Mucosa of rectum (tissue), 2 donors: ENCODE measurements at regions not wholly inside any gene's neighbourhood (a gene's known extent, or its start where the extent isn't known, plus 50 kb on each side); places are given as distances from the start of the nearest gene placed in this dataset.

Source experiments
- H3K27ac ChIP-seq, 2 donors: one replicate each; pipeline ENCODE4 v1.7.0; 2013; ENCODE audit warnings: inconsistent platforms in 2 of 2, low read depth in 2 of 2, low read length in 2 of 2
- H3K27me3 ChIP-seq, 2 donors: one replicate each; pipeline ENCODE4 v1.7.0; 2013; ENCODE audit warnings: low read length in 2 of 2; ENCODE audit not compliant: control insufficient read depth in 2 of 2, insufficient read depth in 2 of 2
- H3K36me3 ChIP-seq, 2 donors: one replicate each; pipeline ENCODE4 v1.7.0; 2013; ENCODE audit warnings: low read length in 2 of 2; ENCODE audit not compliant: control insufficient read depth in 2 of 2, insufficient read depth in 2 of 2
- H3K4me1 ChIP-seq, 2 donors: one replicate each; pipeline ENCODE4 v1.7.0; 2013; ENCODE audit warnings: low read length in 2 of 2, mild to moderate bottlenecking in 1 of 2; ENCODE audit not compliant: control insufficient read depth in 2 of 2, insufficient read depth in 2 of 2
- H3K4me3 ChIP-seq, 2 donors: one replicate each; pipeline ENCODE4 v1.7.0; 2013; ENCODE audit warnings: low read length in 2 of 2
- H3K9ac ChIP-seq, 2 donors: one replicate each; pipeline ENCODE4 v1.7.0; 2013; ENCODE audit warnings: low read length in 2 of 2, low read depth in 1 of 2, mild to moderate bottlenecking in 1 of 2
- H3K9me3 ChIP-seq, 2 donors: one replicate each; pipeline ENCODE4 v1.7.0; 2013; ENCODE audit warnings: low read length in 2 of 2; ENCODE audit not compliant: control insufficient read depth in 2 of 2
- donor health status: healthy.
- donor health status: Normal muscosa, but diverticular disease.

DNA sequence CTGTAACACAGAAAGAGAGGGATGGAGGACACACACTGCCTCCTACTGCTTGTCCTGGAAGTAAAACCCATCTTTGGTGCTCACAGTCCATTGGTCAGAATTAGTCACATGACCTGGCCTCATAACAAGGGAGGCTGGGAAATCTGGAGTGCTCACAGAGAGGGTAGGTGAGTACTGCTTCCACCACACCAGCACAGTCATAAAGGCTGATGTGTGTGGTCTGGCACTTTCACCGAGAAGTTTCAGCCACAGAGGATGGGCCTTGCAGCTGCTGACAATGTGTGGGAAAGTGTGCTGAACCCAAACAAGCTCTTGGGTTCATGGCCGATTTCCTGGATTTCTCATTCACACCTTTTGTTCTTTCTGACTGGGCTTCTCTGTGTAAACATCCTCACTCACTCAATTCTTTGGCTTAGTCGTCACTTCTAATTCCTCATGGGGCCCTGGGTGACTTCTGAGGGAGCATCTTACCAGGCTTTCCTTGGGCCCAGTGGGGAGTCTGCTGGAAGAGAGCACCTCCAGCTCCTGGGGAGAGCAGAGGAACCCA is 100.7 kb downstream of the ASB7 start:
- Histone ChIP-seq H3K27me3 (no peaks in the 10 kb centered on the region), H3K4me3 (no peak overlapping the region), H3K36me3 (no peaks in the 10 kb centered on the region), H3K9me3 (no peaks in the 10 kb centered on the region), H3K4me1 (no peaks in the 10 kb centered on the region), H3K27ac (no peak overlapping the region), H3K9ac (no peak overlapping the region)

DNA sequence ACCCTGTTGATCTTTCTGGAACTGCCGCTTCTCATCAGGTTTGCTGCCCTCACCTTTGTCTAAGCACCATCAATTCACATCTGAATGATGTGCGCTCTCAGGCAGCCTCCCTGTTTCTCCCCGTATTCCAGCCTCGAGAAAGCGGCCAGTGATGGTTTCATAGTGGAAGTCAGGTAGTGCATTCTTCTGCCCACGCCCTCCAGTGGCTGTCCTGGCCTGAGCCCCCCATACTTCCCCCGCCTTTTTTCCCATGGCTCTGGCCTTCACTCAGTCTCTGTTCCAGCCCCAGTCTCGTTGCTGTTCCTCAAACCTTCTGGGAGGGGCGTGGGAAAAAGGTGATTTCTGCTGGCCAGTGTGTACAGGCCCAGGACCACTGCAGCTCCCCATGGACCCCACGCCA is 101.3 kb downstream of the ASB7 start:
- no peak overlapping the region for H3K4me3 ChIP-seq
- H3K36me3 ChIP-seq = no peaks in the 10 kb centered on the region
- no peaks in the 10 kb centered on the region for H3K27me3 ChIP-seq
- H3K4me1 ChIP-seq = no peaks in the 10 kb centered on the region
- H3K9ac ChIP-seq = no peak overlapping the region
- no peak overlapping the region for H3K27ac ChIP-seq
- H3K9me3 ChIP-seq = no peaks in the 10 kb centered on the region

- H3K9me3 ChIP-seq = no peaks in the 10 kb centered on the region
- H3K27ac ChIP-seq = no peak overlapping the region
- H3K36me3 ChIP-seq = no peaks in the 10 kb centered on the region
- H3K9ac ChIP-seq = no peak overlapping the region
- H3K27me3 ChIP-seq = no peaks in the 10 kb centered on the region
- no peaks in the 10 kb centered on the region for H3K4me1 ChIP-seq
- H3K4me3 ChIP-seq = no peak overlapping the region
Measured at GRCh38 chr15:100704281-100705055, 102.1 kb downstream of the ASB7 start.

DNA sequence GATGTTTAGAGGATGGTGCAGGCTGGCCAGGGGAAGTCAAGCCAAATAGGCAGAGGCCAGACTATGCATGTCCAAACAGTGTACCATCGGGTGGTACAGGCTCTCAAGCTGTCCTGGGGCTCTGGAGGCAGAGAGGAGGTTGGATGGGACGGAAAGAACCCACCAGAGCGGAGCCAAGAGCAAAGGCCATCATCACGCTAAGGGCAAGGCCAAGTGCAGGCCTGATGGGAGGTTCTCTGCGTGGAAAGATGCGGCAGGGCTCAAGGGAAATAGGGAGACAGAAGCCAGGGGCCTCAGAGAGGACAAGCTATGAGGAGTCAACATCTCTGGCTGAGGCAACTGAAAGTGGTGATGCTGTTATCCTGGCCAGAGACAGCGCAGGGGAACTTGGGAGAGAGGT is 102.7 kb downstream of the ASB7 start:
- H3K9ac ChIP-seq = no peak overlapping the region
- no peak overlapping the region for H3K4me3 ChIP-seq
- H3K27me3 ChIP-seq = no peaks in the 10 kb centered on the region
- H3K4me1 ChIP-seq = no peaks in the 10 kb centered on the region
- no peaks in the 10 kb centered on the region for H3K36me3 ChIP-seq
- H3K27ac ChIP-seq = no peak overlapping the region
- H3K9me3 ChIP-seq = no peaks in the 10 kb centered on the region

DNA sequence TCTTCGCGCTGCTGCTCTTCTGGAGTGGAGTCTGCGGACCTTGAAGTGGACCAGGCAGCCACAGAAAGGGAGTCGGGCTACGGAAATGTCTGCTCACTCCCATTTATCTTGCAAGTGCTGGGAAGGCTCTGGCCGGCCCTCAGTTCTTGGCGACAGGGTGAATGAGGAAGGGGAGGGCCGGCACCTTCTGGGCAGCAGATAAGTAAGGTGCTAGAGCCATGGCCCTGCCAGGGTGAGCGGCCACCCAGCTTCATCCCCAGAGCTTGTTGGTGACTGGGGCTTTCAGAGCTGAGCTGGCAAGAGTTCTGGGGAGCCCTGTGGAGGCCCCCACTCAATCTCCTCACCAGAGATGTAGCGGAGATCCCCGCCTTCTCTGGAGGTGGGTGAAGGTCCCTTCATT is 103.5 kb downstream of the ASB7 start:
- Histone ChIP-seq H3K9me3 (no peaks in the 10 kb centered on the region), H3K27me3 (no peaks in the 10 kb centered on the region), H3K4me3 (no peak overlapping the region), H3K4me1 (no peaks in the 10 kb centered on the region), H3K27ac (no peak overlapping the region), H3K9ac (no peak overlapping the region), H3K36me3 (no peaks in the 10 kb centered on the region)

- Histone ChIP-seq H3K36me3 (no peaks in the 10 kb centered on the region), H3K4me3 (no peak overlapping the region), H3K9ac (no peak overlapping the region), H3K4me1 (no peaks in the 10 kb centered on the region), H3K9me3 (no peaks in the 10 kb centered on the region), H3K27me3 (no peaks in the 10 kb centered on the region), H3K27ac (no peak overlapping the region)
Measured at GRCh38 chr15:100707229-100707628, 104.8 kb downstream of the ASB7 start.

DNA sequence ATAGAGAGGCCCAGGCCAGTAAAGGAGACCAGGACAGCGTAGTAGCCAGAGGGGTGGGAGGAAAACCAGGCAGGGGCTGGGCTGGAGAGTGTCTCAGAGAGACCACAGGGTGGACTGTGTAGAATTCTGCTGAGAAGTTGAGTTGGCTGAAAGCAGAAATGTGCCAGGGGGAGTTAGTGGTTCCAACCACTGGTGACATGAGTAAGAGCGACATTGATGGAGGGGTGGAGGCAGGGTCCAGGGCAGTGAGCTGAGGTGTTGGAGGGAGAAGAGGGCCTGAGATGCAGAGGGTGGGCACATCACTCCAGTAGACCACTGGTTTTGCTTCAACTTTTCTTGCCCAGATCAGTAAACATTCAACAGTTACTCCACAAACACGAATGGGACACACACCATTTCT is 106.5 kb downstream of the ASB7 start:
- no peak overlapping the region for H3K27ac ChIP-seq
- no peak overlapping the region for H3K9ac ChIP-seq
- no peaks in the 10 kb centered on the region for H3K36me3 ChIP-seq
- H3K9me3 ChIP-seq = no peaks in the 10 kb centered on the region
- no peak overlapping the region for H3K4me3 ChIP-seq
- H3K4me1 ChIP-seq = no peaks in the 10 kb centered on the region
- H3K27me3 ChIP-seq = no peaks in the 10 kb centered on the region

DNA sequence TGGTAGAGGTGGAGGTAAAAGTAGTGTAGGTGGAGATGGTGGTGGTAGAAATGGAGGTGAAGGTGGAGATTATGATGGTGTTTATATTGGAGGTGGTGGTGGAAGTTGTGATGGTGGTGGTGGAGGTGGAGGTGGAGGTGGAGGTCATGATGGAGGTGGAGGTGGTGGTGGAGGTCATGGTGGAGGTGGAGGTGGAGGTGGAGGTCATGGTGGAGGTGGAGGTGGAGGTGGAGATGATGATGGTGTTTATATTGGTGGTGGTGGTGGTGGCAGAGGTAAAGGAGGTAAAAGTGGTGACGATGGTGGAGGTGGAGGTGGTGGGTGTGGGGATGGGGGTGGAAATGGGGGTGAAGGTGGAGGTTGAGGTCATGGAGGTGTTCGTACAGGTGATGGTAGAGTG is 107.8 kb downstream of the ASB7 start:
- Histone ChIP-seq H3K9me3 (no peaks in the 10 kb centered on the region), H3K4me1 (no peaks in the 10 kb centered on the region)

DNA sequence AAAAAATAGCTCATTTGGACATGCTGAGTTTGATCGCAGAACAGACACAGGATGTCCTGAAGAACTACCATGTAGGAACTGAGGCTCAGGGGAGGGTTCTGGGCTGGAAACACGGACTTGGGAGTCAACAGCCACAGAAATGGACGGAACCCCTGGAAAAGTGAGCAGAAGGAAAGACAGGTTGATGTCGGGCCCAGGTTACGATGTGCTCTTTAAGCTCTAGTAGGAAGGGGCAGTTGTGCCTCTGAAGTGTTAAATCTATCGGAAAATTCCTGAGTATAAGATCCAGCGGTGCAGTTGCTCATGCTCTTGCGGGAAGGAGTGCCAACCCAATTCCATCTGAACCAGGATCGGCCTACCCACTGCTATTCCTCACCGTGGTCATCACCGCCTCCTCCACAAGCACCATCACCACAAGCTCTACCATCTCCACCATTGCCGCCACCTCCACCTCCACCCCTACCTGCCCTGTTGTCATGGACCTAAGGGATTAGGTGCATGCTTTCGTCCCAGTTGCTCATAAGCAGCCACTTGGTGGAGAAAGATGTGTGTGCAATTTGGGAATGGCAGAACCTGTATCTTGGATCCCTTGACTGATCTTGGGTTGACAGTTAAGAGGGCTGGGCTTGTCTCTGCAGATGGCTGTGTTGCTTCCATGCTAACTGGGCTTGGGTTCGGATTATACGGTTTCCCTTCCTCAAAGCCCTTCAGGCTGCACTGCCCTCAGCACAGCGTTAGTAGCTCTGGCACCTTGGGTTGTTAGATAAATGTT is 108.5 kb downstream of the ASB7 start:
- Histone ChIP-seq H3K9ac (no peak overlapping the region), H3K4me1 (no peaks in the 10 kb centered on the region), H3K4me3 (no peak overlapping the region), H3K36me3 (no peaks in the 10 kb centered on the region), H3K27ac (no peak overlapping the region), H3K9me3 (no peaks in the 10 kb centered on the region), H3K27me3 (no peaks in the 10 kb centered on the region)

More for the DNA sequence above, 107.8 kb downstream of the ASB7 start:
- Histone ChIP-seq H3K36me3 (no peaks in the 10 kb centered on the region), H3K9ac (no peak overlapping the region), H3K27ac (no peak overlapping the region), H3K4me3 (no peak overlapping the region), H3K27me3 (no peaks in the 10 kb centered on the region)

GRCh38 chr15:100711516-100712021 is 109.2 kb downstream of the ASB7 start:
- H3K4me1 ChIP-seq = no peaks in the 10 kb centered on the region
- no peaks in the 10 kb centered on the region for H3K9me3 ChIP-seq
- no peak overlapping the region for H3K9ac ChIP-seq
- no peaks in the 10 kb centered on the region for H3K27me3 ChIP-seq
- H3K27ac ChIP-seq = no peak overlapping the region
- no peak overlapping the region for H3K4me3 ChIP-seq
- no peaks in the 10 kb centered on the region for H3K36me3 ChIP-seq
